ENCODE measurements at regions not wholly inside any gene's neighbourhood (a gene's known extent, or its start where the extent isn't known, plus 50 kb on each side); places are given as distances from the start of the nearest gene placed in this dataset.

GRCh38 chr15:47603026-47603425 is 114.3 kb upstream of the SEMA6D start:
- TF ChIP-seq TAF1 (IDR thresholded peaks at IDR 0.05; ENCODE audit: low read depth, low read length) = no peak
- no peak for TF ChIP-seq POLR2A (IDR thresholded peaks at IDR 0.05; ENCODE audit: low read depth, low read length)
- no peak for TF ChIP-seq POLR2AphosphoS5 (IDR thresholded peaks at IDR 0.05; ENCODE audit: low read depth, low read length)
- no peak for TF ChIP-seq SPI1 (IDR thresholded peaks at IDR 0.05; ENCODE audit: low read depth, low read length)
